ENCODE measurements at regions not wholly inside any gene's neighbourhood (a gene's known extent, or its start where the extent isn't known, plus 50 kb on each side); places are given as distances from the start of the nearest gene placed in this dataset.

- TF ChIP-seq, protein P1, sequence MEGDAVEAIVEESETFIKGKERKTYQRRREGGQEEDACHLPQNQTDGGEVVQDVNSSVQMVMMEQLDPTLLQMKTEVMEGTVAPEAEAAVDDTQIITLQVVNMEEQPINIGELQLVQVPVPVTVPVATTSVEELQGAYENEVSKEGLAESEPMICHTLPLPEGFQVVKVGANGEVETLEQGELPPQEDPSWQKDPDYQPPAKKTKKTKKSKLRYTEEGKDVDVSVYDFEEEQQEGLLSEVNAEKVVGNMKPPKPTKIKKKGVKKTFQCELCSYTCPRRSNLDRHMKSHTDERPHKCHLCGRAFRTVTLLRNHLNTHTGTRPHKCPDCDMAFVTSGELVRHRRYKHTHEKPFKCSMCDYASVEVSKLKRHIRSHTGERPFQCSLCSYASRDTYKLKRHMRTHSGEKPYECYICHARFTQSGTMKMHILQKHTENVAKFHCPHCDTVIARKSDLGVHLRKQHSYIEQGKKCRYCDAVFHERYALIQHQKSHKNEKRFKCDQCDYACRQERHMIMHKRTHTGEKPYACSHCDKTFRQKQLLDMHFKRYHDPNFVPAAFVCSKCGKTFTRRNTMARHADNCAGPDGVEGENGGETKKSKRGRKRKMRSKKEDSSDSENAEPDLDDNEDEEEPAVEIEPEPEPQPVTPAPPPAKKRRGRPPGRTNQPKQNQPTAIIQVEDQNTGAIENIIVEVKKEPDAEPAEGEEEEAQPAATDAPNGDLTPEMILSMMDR (IDR thresholded peaks at IDR 0.05 in 2 of 3, conservative IDR thresholded peaks at IDR 0.05 in 1 of 3; ENCODE audit: borderline replicate concordance in 1 of 3, insufficient read depth in 1 of 3, low read depth in 2 of 3, low read length in 2 of 3) = no peak
- no peak for TF ChIP-seq REST (IDR thresholded peaks at IDR 0.05; ENCODE audit: low read depth)
- no peak for TF ChIP-seq TCF7L2 (IDR thresholded peaks at IDR 0.05; ENCODE audit: borderline replicate concordance, extremely low read depth, insufficient read depth, insufficient read length)
- no peak for TF ChIP-seq EZH2phosphoT487 (IDR thresholded peaks at IDR 0.05; ENCODE audit: borderline replicate concordance)
- TF ChIP-seq ATF3 (IDR thresholded peaks at IDR 0.05) = no peak
- no peak for TF ChIP-seq YY1 (IDR thresholded peaks at IDR 0.05; ENCODE audit: extremely low read depth, insufficient replicate concordance, low read depth, low read length)
- TF ChIP-seq RAD21 (IDR thresholded peaks at IDR 0.05; ENCODE audit: low read depth) = no peak
- TF ChIP-seq POLR2A (IDR thresholded peaks at IDR 0.05; ENCODE audit: borderline replicate concordance, extremely low read depth, insufficient read depth, insufficient read length) = no peak
- no peak for TF ChIP-seq POLR2AphosphoS5 (IDR thresholded peaks at IDR 0.05; ENCODE audit: low read depth, low read length)
- no peak for TF ChIP-seq SP1 (IDR thresholded peaks at IDR 0.05; ENCODE audit: low read depth)
- no peak for TF ChIP-seq EGR1 (IDR thresholded peaks at IDR 0.05; ENCODE audit: low read depth)
Measured at GRCh38 chr3:187960820-187961219, 193.1 kb upstream of the LPP start.

Data from HCT116 (cell line).